ENCODE measurements at regions not wholly inside any gene's neighbourhood (a gene's known extent, or its start where the extent isn't known, plus 50 kb on each side); places are given as distances from the start of the nearest gene placed in this dataset.

DNA sequence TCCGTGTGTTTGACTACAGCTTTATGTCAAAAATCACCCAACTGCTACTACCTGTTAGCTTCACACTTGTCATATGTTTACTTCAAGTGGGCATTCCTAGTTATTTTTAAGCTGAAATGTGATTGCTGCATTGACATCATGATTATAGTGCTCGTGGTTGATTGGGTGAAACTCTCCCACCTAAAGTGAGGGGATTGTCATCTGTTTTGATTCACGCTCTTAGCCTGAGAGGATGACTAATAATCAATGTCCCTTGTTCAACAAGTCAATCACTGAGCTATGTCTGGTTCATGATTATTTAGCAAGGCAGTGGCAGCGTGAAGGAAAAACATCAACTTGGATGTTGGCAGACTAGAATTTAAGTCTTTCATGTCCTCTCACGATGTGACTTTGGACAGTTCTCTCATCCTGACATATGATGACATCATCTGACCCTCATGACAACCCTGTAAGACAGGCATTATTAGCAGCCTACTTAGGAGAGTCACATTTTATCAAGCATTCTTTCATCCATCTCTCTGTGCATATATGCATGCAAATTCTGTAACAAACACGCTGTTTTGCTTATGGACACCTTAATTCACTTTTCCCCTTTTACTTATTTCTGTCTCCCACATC lies 352.6 kb upstream of the ZMIZ1 start:
- H3K27ac ChIP-seq = no peak overlapping the region

DNA sequence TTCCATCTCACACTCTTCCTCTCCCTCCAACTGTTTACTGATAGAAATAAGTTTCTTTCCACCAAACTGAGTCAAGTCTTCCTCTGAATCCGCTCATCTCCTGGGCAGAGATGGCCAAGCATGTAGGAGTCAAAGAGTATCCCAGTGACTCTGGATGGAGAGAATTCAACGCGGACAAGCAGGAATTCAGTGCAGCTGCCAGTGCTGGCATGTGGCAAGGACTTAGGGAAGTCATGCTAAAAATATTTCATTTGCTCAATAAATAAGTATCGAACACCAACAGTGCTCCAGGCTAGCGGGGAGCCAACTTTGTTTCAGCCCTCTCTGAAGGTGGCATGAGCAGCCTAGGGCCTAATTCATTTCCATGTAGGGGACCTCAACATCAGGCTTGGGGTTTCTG lies 351.6 kb upstream of the ZMIZ1 start:
- no peaks in the 10 kb centered on the region for H3K9me3 ChIP-seq (ENCODE audit: low read depth)
- peak in 1 of 2 donors; percentile 42 for DNase-seq (ENCODE audit: low read depth in 1 of 2, low spot score in 1 of 2)
- H3K27me3 ChIP-seq = no peaks in the 10 kb centered on the region
- TF ChIP-seq, protein P1, sequence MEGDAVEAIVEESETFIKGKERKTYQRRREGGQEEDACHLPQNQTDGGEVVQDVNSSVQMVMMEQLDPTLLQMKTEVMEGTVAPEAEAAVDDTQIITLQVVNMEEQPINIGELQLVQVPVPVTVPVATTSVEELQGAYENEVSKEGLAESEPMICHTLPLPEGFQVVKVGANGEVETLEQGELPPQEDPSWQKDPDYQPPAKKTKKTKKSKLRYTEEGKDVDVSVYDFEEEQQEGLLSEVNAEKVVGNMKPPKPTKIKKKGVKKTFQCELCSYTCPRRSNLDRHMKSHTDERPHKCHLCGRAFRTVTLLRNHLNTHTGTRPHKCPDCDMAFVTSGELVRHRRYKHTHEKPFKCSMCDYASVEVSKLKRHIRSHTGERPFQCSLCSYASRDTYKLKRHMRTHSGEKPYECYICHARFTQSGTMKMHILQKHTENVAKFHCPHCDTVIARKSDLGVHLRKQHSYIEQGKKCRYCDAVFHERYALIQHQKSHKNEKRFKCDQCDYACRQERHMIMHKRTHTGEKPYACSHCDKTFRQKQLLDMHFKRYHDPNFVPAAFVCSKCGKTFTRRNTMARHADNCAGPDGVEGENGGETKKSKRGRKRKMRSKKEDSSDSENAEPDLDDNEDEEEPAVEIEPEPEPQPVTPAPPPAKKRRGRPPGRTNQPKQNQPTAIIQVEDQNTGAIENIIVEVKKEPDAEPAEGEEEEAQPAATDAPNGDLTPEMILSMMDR (IDR thresholded peaks at IDR 0.05; ENCODE audit: low read depth, low read length) = no peak
- H3K27ac ChIP-seq = no peak overlapping the region
- H3K36me3 ChIP-seq = no peaks in the 10 kb centered on the region
- H3K4me3 ChIP-seq = no peak overlapping the region
- H3K4me1 ChIP-seq (ENCODE audit: low read depth) = peaks cover 9% of the 10 kb centered on the region

More for the DNA sequence above, 352.6 kb upstream of the ZMIZ1 start:
- no peak for DNase-seq (ENCODE audit: low read depth in 1 of 2, low spot score in 1 of 2)
- TF ChIP-seq, protein P1 (IDR thresholded peaks at IDR 0.05; ENCODE audit: low read depth, low read length) = no peak
- Histone ChIP-seq H3K27me3 (no peaks in the 10 kb centered on the region), H3K4me3 (no peak overlapping the region), H3K9me3 (ENCODE audit: low read depth) (no peaks in the 10 kb centered on the region), H3K36me3 (no peaks in the 10 kb centered on the region), H3K4me1 (ENCODE audit: low read depth) (peaks cover 9% of the 10 kb centered on the region)

DNA sequence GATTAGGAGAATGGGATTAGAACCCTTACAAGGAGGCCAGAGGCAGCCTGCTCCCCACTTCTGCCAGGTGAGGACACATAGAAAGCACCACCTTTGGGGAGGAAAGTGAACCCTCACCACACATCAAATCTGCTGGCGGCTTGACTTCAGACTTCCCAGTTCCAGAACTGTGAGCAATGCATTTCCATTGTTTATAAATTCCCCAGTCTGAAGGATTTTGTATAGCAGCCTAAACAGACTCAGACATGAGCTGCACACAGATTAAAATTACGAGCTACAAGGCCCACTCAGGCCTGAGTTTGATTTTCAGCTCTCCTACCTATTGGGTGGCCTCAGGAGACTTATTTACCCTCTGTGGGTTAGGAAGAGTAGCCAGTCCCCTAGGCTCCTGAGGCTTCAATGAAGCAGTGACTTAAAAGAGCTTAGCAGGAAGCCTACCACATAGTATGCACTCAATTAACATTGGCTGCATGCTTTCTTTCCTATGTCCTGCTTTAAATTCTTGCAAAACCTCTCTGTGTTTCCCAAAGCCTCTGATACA lies 350.7 kb upstream of the ZMIZ1 start:
- no peaks in the 10 kb centered on the region for H3K27me3 ChIP-seq
- no peak overlapping the region for H3K27ac ChIP-seq
- no peak overlapping the region for H3K4me3 ChIP-seq
- no peak for DNase-seq (ENCODE audit: low read depth in 1 of 2, low spot score in 1 of 2)
- H3K36me3 ChIP-seq = no peaks in the 10 kb centered on the region
- TF ChIP-seq, protein P1 (IDR thresholded peaks at IDR 0.05; ENCODE audit: low read depth, low read length) = no peak
- H3K4me1 ChIP-seq (ENCODE audit: low read depth) = peaks cover 9% of the 10 kb centered on the region
- no peaks in the 10 kb centered on the region for H3K9me3 ChIP-seq (ENCODE audit: low read depth)

DNA sequence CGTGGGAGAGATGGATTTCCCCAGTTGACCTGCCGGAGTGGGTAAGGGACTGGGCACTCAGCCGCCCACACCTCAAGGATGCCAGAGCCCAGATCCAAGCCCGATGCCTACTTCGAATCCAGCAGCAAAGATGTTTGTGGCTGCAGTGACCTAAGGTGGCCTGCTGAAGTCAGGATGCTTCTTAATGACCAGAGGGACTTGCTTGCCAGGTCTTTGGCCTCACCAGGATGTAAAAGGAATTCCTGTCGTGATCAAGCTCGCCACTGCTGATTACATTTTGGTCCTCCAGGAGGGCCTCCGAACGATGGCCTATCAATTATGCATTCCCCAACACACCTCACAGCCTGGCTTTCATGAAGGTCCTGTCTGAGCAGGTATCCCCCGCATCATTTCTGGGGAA lies 349.5 kb upstream of the ZMIZ1 start:
- Histone ChIP-seq H3K27ac (no peak overlapping the region), H3K4me3 (no peak overlapping the region), H3K4me1 (ENCODE audit: low read depth) (peaks cover 4% of the 10 kb centered on the region), H3K36me3 (no peaks in the 10 kb centered on the region), H3K9me3 (ENCODE audit: low read depth) (no peaks in the 10 kb centered on the region), H3K27me3 (no peaks in the 10 kb centered on the region)
- DNase-seq (ENCODE audit: low read depth in 1 of 2, low spot score in 1 of 2) = no peak
- TF ChIP-seq, protein P1 (IDR thresholded peaks at IDR 0.05; ENCODE audit: low read depth, low read length) = no peak

DNA sequence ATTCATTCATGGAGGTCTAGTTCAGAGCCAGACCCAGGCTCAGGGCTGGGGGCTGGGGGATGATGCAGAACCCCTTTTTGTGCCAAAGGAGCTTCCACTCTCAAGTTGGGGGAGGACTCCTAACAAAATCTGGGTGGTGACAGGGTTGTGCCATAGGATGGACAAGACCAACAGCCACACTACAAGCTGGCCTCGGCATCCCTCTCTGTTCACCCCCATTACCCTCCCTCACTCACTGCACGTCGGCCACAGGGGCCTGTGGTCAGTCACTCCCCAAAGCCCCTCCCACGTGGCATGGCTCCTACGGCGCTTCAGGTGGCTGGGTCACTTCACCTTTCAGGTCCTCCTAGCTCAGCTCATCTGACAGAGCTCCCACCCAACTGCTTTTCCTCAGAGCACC lies 348.7 kb upstream of the ZMIZ1 start:
- H3K9me3 ChIP-seq (ENCODE audit: low read depth) = no peaks in the 10 kb centered on the region
- H3K36me3 ChIP-seq = no peaks in the 10 kb centered on the region
- H3K4me1 ChIP-seq (ENCODE audit: low read depth) = no peaks in the 10 kb centered on the region
- TF ChIP-seq, protein P1 (IDR thresholded peaks at IDR 0.05; ENCODE audit: low read depth, low read length) = no peak
- H3K27me3 ChIP-seq = no peaks in the 10 kb centered on the region
- DNase-seq (ENCODE audit: low read depth in 1 of 2, low spot score in 1 of 2) = no peak
- H3K4me3 ChIP-seq = no peak overlapping the region
- no peak overlapping the region for H3K27ac ChIP-seq

All from cardiac muscle cell (in vitro differentiated cells and primary cell).